ENCODE measurements at regions not wholly inside any gene's neighbourhood (a gene's known extent, or its start where the extent isn't known, plus 50 kb on each side); places are given as distances from the start of the nearest gene placed in this dataset.

GRCh38 chr2:41446266-41446665, 601.6 kb upstream of the PKDCC start:
- intact Hi-C loops (cut with micrococcal nuclease; ENCODE audit: unreplicated experiment) = no loop called here
- ChIA-PET CTCF (no interaction called here), POLR2A (ENCODE audit: low non-redundant PET) (no interaction called here)
- H3K27me3 ChIP-seq (replicated peaks; ENCODE audit: insufficient read depth, low read depth, low read length, poor library complexity) = peaks cover 4% of the 10 kb centered on the region
- H3K27ac ChIP-seq (ENCODE audit: low read depth, low read length, poor library complexity, severe bottlenecking) = no peak overlapping the region
- TF ChIP-seq CTCF (conservative IDR thresholded peaks at IDR 0.05; ENCODE audit: low read depth, low read length) = no peak
- no peaks in the 10 kb centered on the region for H3K36me3 ChIP-seq (ENCODE audit: insufficient read depth, low read length, poor library complexity, severe bottlenecking)
- H3K4me3 ChIP-seq (ENCODE audit: low read depth, low read length, poor library complexity, severe bottlenecking) = no peak overlapping the region
- BruUV-seq (replicated peaks) = no TSS peak
- no peak for DNase-seq (ENCODE audit: low spot score)
- no peaks in the 10 kb centered on the region for H3K9me3 ChIP-seq (ENCODE audit: low read depth, low read length, poor library complexity, severe bottlenecking)
- H3K4me1 ChIP-seq (ENCODE audit: insufficient read depth, low read length, poor library complexity, severe bottlenecking) = no peaks in the 10 kb centered on the region

GRCh38 chr2:41448221-41448620, 599.6 kb upstream of the PKDCC start:
- ChIA-PET CTCF (no interaction called here), POLR2A (ENCODE audit: low non-redundant PET) (no interaction called here)
- BruUV-seq (replicated peaks) = no TSS peak

GRCh38 chr2:41457026-41457425, 590.8 kb upstream of the PKDCC start:
- POLR2A ChIA-PET (ENCODE audit: low non-redundant PET) = no interaction called here
- no TSS peak for BruUV-seq (replicated peaks)

More at GRCh38 chr2:41448221-41448620, 599.6 kb upstream of the PKDCC start:
- H3K9me3 ChIP-seq (ENCODE audit: low read depth, low read length, poor library complexity, severe bottlenecking) = no peaks in the 10 kb centered on the region
- no peak overlapping the region for H3K27ac ChIP-seq (ENCODE audit: low read depth, low read length, poor library complexity, severe bottlenecking)
- no peak overlapping the region for H3K4me3 ChIP-seq (ENCODE audit: low read depth, low read length, poor library complexity, severe bottlenecking)
- no peaks in the 10 kb centered on the region for H3K4me1 ChIP-seq (ENCODE audit: insufficient read depth, low read length, poor library complexity, severe bottlenecking)
- intact Hi-C loops (cut with micrococcal nuclease; ENCODE audit: unreplicated experiment) = no loop called here
- DNase-seq (ENCODE audit: low spot score) = no peak
- no peaks in the 10 kb centered on the region for H3K36me3 ChIP-seq (ENCODE audit: insufficient read depth, low read length, poor library complexity, severe bottlenecking)
- peaks cover 4% of the 10 kb centered on the region for H3K27me3 ChIP-seq (replicated peaks; ENCODE audit: insufficient read depth, low read depth, low read length, poor library complexity)
- TF ChIP-seq CTCF (conservative IDR thresholded peaks at IDR 0.05; ENCODE audit: low read depth, low read length) (no peak), EZH2 (IDR thresholded peaks at IDR 0.05; ENCODE audit: borderline replicate concordance, low read depth, low read length, poor library complexity, severe bottlenecking) (no peak)

More at GRCh38 chr2:41457026-41457425, 590.8 kb upstream of the PKDCC start:
- Histone ChIP-seq H3K36me3 (ENCODE audit: insufficient read depth, low read length, poor library complexity, severe bottlenecking) (no peaks in the 10 kb centered on the region), H3K27me3 (replicated peaks; ENCODE audit: insufficient read depth, low read depth, low read length, poor library complexity) (no peaks in the 10 kb centered on the region), H3K9me3 (ENCODE audit: low read depth, low read length, poor library complexity, severe bottlenecking) (no peaks in the 10 kb centered on the region), H3K27ac (ENCODE audit: low read depth, low read length, poor library complexity, severe bottlenecking) (no peak overlapping the region), H3K4me3 (ENCODE audit: low read depth, low read length, poor library complexity, severe bottlenecking) (no peak overlapping the region), H3K4me1 (ENCODE audit: insufficient read depth, low read length, poor library complexity, severe bottlenecking) (no peaks in the 10 kb centered on the region)
- CTCF ChIA-PET = no interaction called here
- TF ChIP-seq CTCF (conservative IDR thresholded peaks at IDR 0.05; ENCODE audit: low read depth, low read length) (no peak), EZH2 (IDR thresholded peaks at IDR 0.05; ENCODE audit: borderline replicate concordance, low read depth, low read length, poor library complexity, severe bottlenecking) (no peak)
- intact Hi-C loops (cut with micrococcal nuclease; ENCODE audit: unreplicated experiment) = no loop called here
- no peak for DNase-seq (ENCODE audit: low spot score)

Measured in A673 (cell line).